GM12878 (cell line): ENCODE measurements at regions not wholly inside any gene's neighbourhood (a gene's known extent, or its start where the extent isn't known, plus 50 kb on each side); places are given as distances from the start of the nearest gene placed in this dataset.

Source experiments
- CBX5 ChIP-seq: sonication (generic); IDR thresholded peaks from 2 replicates; pipeline ENCODE4 v1.6.1; 2016; ENCODE audit warnings: low read depth, moderate library complexity, mild to moderate bottlenecking, inconsistent platforms
- EP300 ChIP-seq, 2 experiments: fragments of 150-350 bp in 1 of 2; IDR thresholded peaks; 2 replicates each; pipeline ENCODE4 v1.6.1; 2011 to 2012; ENCODE audit warnings: low read depth in 2 of 2, low read length in 2 of 2, borderline replicate concordance in 1 of 2, improper control_type of control experiment in 1 of 2, inconsistent platforms in 1 of 2; ENCODE audit not compliant: control insufficient read depth in 1 of 2
- FOS ChIP-seq: IDR thresholded peaks from 3 replicates; pipeline ENCODE4 v1.6.1; 2011; ENCODE audit warnings: borderline replicate concordance; ENCODE audit not compliant: insufficient read length; ENCODE audit errors: extremely low read depth
- POLR2A ChIP-seq: IDR thresholded peaks from 2 replicates; pipeline ENCODE4 v1.6.1; 2011; ENCODE audit warnings: low read depth, mild to moderate bottlenecking, low read length
- STAT1 ChIP-seq: fragments of 450-650 bp; conservative IDR thresholded peaks from 2 replicates; pipeline ENCODE4 v1.6.1; 2014; ENCODE audit warnings: antibody characterized with exemption, mild to moderate bottlenecking
- SUZ12 ChIP-seq: fragments of 200-600 bp; sonication (generic); IDR thresholded peaks from one replicate; pipeline ENCODE4 v1.6.1; 2018; ENCODE audit warnings: antibody characterized with exemption, mild to moderate bottlenecking; ENCODE audit not compliant: unreplicated experiment
- TAF1 ChIP-seq: IDR thresholded peaks from 2 replicates; pipeline ENCODE4 v1.6.1; 2011; ENCODE audit warnings: mild to moderate bottlenecking, low read depth, low read length, borderline replicate concordance
- TF ChIP-seq, protein P1 (sequence below), 3 experiments: IDR thresholded peaks in 2 of 3; conservative IDR thresholded peaks in 1 of 3; 2 replicates each; pipeline ENCODE4 v1.5.1; 2011; ENCODE audit warnings: low read depth in 3 of 3, low read length in 3 of 3, mild to moderate bottlenecking in 3 of 3, control low read depth in 2 of 3, moderate library complexity in 2 of 3, inconsistent platforms in 1 of 3, mixed read lengths in 1 of 3; ENCODE audit not compliant: control insufficient read depth in 2 of 3, insufficient read depth in 1 of 3; ENCODE audit errors: extremely low read depth in 1 of 3
- TF ChIP-seq, protein P2 (sequence below): IDR thresholded peaks from 2 replicates; pipeline ENCODE4 v1.6.1; 2012; ENCODE audit warnings: low read depth, low read length, improper control_type of control experiment
- TF ChIP-seq, protein P3 (sequence below): fragments of 450-650 bp; IDR thresholded peaks from 2 replicates; pipeline ENCODE4 v1.6.1; 2016; ENCODE audit warnings: mild to moderate bottlenecking

DNA sequence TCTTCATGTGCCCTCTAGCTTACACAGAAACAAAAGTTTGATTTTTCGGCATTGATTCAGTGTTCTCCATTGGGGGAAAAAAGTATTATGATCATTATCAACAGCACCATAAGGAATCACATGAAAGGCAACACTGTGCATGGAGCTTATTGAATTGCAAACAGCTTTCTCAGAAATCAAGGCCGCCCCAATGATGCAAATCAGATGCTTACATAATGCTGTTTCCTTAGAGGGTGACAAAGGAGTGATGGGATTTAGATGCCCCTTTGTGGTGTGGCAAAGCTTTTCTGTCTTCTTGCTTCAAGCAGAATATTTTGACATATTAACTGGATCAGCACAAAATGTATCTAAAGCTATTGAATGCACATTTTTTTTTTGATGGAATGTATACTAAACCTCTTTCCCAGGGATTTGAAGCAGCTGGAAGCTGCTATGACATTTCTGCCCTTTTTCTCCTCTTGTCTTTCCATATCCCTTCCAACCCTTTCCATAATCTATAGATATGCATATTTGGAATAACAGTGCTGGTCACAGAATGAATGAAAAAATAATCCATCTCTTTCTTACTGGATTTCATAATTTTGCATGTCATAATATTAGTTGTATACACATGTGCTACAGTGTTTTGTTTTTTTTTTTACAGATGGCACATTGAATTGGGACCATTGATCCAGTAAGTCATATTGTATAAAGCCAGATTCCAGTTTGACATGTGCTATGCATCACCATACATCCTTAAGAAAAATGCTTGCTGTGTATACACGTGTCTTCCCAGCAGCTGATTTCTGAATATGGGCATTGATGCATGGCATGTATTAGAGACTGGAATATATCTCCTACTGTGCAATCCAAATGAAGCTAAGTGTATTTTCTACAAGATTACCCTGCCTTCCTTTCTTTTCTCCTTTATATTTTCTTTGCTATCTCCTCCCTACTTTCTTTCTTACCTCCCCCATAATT is 259.7 kb upstream of the DCN start:
- TF ChIP-seq FOS (no peak), POLR2A (no peak), STAT1 (no peak), TAF1 (no peak), EP300 (IDR thresholded peaks at IDR 0.05; ENCODE audit: borderline replicate concordance in 1 of 2, control insufficient read depth in 1 of 2, low read depth in 2 of 2, low read length in 2 of 2) (no peak), CBX5 (no peak), SUZ12 (no peak)
- TF ChIP-seq, protein P1, sequence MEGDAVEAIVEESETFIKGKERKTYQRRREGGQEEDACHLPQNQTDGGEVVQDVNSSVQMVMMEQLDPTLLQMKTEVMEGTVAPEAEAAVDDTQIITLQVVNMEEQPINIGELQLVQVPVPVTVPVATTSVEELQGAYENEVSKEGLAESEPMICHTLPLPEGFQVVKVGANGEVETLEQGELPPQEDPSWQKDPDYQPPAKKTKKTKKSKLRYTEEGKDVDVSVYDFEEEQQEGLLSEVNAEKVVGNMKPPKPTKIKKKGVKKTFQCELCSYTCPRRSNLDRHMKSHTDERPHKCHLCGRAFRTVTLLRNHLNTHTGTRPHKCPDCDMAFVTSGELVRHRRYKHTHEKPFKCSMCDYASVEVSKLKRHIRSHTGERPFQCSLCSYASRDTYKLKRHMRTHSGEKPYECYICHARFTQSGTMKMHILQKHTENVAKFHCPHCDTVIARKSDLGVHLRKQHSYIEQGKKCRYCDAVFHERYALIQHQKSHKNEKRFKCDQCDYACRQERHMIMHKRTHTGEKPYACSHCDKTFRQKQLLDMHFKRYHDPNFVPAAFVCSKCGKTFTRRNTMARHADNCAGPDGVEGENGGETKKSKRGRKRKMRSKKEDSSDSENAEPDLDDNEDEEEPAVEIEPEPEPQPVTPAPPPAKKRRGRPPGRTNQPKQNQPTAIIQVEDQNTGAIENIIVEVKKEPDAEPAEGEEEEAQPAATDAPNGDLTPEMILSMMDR (IDR thresholded peaks at IDR 0.05 in 2 of 3, conservative IDR thresholded peaks at IDR 0.05 in 1 of 3; ENCODE audit: control insufficient read depth in 2 of 3, extremely low read depth in 1 of 3, insufficient read depth in 1 of 3, low read depth in 3 of 3, low read length in 3 of 3): no peak
- TF ChIP-seq, protein P2, sequence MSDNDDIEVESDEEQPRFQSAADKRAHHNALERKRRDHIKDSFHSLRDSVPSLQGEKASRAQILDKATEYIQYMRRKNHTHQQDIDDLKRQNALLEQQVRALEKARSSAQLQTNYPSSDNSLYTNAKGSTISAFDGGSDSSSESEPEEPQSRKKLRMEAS: no peak
- TF ChIP-seq, protein P3, sequence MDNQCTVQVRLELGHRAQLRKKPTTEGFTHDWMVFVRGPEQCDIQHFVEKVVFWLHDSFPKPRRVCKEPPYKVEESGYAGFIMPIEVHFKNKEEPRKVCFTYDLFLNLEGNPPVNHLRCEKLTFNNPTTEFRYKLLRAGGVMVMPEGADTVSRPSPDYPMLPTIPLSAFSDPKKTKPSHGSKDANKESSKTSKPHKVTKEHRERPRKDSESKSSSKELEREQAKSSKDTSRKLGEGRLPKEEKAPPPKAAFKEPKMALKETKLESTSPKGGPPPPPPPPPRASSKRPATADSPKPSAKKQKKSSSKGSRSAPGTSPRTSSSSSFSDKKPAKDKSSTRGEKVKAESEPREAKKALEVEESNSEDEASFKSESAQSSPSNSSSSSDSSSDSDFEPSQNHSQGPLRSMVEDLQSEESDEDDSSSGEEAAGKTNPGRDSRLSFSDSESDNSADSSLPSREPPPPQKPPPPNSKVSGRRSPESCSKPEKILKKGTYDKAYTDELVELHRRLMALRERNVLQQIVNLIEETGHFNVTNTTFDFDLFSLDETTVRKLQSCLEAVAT: no peak
